ENCODE measurements at regions not wholly inside any gene's neighbourhood (a gene's known extent, or its start where the extent isn't known, plus 50 kb on each side); places are given as distances from the start of the nearest gene placed in this dataset.

GRCh38 chr12:75622492-75622891, 111.1 kb upstream of the KRR1 start:
- no peak for TF ChIP-seq POLR2A (IDR thresholded peaks at IDR 0.05; ENCODE audit: low read length)
- TF ChIP-seq GATA1 (IDR thresholded peaks at IDR 0.05; ENCODE audit: low read depth, low read length): no peak
